AG09309 (cell line): ENCODE measurements at regions not wholly inside any gene's neighbourhood (a gene's known extent, or its start where the extent isn't known, plus 50 kb on each side); places are given as distances from the start of the nearest gene placed in this dataset.

Source experiments
- DNase-seq: peaks from one replicate; pipeline ENCODE4 v3.0.0-alpha.2; 2010; ENCODE audit warnings: low read depth
- H3K4me3 ChIP-seq: 2 replicates; pipeline ENCODE4 v1.5.1; 2011; ENCODE audit warnings: mild to moderate bottlenecking, low read depth, low read length, moderate library complexity; ENCODE audit not compliant: control insufficient read depth
- TF ChIP-seq, protein P1 (sequence below): IDR thresholded peaks from 2 replicates; pipeline ENCODE4 v1.5.1; 2011; ENCODE audit warnings: mild to moderate bottlenecking, low read depth, low read length, inconsistent platforms; ENCODE audit not compliant: insufficient read depth, control insufficient read depth; ENCODE audit errors: missing control alignments

DNA sequence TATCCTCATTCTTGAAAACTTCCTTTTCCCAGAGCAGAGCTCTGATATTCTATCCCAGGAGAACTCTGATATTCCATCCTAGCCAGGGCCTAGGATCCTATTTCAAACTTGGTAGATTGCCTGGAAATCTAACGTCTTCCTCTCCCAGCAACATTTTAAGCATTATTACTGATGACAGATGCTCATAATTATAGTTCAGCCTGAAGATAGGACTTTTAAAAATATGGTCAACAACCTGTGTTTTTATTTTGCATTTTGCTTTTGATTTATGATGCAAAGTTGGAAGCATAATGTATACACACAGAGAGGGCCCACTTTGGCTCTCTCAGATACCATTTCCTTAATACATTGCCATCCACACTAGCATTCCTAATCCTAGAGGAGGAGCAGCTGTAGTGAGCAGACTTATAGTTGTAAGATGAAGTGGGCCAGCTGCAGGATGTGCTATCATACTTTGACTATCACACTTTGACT, 457.4 kb upstream of the TPK1 start:
- H3K4me3 ChIP-seq, result no peak overlapping the region
- TF ChIP-seq, protein P1, sequence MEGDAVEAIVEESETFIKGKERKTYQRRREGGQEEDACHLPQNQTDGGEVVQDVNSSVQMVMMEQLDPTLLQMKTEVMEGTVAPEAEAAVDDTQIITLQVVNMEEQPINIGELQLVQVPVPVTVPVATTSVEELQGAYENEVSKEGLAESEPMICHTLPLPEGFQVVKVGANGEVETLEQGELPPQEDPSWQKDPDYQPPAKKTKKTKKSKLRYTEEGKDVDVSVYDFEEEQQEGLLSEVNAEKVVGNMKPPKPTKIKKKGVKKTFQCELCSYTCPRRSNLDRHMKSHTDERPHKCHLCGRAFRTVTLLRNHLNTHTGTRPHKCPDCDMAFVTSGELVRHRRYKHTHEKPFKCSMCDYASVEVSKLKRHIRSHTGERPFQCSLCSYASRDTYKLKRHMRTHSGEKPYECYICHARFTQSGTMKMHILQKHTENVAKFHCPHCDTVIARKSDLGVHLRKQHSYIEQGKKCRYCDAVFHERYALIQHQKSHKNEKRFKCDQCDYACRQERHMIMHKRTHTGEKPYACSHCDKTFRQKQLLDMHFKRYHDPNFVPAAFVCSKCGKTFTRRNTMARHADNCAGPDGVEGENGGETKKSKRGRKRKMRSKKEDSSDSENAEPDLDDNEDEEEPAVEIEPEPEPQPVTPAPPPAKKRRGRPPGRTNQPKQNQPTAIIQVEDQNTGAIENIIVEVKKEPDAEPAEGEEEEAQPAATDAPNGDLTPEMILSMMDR, result no peak
- DNase-seq, result no peak

DNA sequence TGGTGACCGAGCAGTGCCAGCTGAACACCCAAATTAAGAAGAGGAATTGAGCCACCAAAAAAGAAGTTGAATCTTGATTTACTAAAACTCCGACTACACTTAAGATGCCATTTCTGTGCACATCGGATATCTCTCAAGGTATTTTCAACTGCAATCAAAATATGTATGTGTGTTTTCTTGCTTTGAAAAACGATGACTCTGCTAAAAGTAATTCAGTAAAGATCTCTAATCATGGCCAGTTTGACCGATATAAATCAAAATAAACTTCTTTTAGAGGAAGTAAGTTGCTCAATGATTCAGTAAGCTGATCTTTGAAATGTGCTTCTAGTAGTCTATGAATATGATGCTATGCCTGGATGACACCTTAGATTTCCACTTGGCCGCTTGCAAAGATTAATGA, 453.5 kb upstream of the TPK1 start:
- TF ChIP-seq, protein P1, result no peak
- no peak for DNase-seq
- no peak overlapping the region for H3K4me3 ChIP-seq

DNA sequence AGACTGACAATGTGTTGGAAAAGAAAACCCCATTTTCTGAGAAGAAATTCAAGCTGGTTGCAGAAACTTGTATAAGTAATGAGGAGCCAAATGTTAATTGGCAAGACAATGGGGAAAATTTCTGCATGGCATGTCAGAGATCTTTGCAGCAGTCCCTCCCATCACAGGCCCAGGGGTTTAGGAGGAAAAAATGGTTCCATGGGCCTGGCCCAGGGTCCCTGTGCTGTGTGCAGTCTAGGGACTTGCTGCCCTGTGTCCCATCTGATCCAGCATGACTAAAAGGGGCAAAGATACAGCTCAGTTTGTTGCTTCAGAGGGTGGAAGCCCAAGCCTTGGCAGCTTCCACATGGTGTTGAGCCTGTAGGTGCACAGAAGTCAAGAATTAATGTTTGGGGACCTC, 440.3 kb upstream of the TPK1 start:
- H3K4me3 ChIP-seq, result no peak overlapping the region
- no peak for DNase-seq
- TF ChIP-seq, protein P1, result no peak

DNA sequence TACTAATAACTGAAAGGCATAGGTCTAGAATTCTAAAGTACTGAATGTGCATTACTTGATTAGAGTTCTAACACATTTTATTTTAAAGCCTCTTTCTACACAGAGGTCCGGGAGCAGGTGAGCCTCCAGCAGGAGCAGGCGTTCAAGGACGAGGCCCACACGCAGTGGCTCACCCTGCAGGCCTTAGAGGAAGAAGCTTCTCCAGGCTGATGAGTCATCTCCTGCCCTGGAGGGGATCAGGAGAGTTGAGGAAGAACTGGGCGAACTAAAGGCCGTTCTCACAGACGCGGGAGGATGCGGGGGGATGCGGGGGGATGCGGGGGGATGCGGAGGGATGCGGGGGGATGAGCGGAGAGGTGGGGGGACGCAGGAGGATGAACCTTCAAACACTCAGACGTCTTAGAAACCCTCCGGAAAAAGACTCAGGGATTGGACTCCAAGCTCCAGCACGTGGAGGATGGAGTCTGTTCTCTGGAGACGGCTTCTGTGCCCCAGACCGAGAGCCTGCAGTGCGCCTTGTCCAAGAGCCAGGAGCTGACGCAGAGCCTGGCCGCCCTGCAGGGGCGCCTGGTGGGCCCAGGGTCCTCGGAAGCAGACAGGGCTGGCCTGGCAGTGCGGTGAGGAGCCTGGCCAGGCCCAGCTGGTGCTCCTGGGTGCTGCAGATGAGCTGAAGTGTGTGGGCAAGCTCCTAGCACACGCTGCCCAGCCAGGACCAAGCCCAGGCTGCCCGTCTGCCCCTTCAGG, 433.7 kb upstream of the TPK1 start:
- TF ChIP-seq, protein P1, result no peak
- no peak overlapping the region for H3K4me3 ChIP-seq
- no peak for DNase-seq

DNA sequence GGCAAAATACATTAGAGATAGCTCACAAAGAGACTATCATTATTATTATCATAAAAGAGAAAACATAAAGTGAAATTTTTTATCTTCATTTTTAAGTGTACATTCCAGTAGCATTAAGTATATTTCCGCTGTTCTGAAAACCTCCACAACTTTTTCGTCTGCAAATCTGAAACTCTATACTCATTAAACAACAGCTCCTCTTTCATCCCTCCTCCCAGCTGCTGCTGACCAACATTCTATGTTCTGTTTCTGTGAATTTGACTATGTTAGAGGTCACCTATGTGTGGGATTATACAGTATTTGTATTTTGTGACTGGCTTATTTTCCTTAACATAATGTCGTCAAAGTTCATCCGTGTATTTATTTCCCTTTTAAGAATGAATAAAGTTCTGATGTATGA, 429.3 kb upstream of the TPK1 start:
- no peak overlapping the region for H3K4me3 ChIP-seq
- TF ChIP-seq, protein P1, result no peak
- no peak for DNase-seq

DNA sequence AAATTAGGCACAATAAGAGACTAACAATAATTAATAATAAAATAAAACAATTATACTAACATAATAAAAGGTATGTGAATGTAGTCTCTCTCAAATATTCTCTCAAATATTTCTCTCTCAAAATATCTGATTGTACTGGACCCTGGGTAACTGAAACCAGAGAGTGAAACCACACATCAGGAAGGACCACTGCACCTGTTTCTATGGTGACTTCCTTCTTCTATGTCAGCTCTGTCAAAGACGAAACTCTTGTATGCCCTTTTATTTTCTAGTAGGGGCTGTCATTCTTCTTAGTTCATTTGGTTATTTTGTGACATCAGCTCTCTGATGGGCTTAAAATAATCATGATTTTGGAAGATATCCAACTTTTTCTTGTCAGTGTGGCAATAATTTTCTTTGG, 428.0 kb upstream of the TPK1 start:
- TF ChIP-seq, protein P1, result no peak
- DNase-seq, result no peak
- no peak overlapping the region for H3K4me3 ChIP-seq

DNA sequence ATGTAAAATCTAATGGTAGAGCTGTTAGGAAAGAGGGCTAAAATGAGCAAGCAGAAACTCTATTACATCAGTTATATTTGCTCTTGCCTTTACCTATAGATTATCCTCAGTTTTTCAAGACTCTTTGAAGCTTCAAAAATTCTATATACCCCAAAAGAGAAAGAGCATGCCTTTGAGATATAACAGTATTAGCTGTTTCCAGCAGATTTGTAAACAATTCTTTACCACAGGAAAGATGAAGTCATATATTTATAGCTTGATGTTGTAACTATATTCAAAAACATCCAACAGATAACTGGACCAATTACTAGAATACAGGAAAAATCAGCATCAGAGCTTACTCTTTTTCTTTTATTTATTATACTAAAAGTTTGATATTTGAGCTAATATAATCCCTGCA, 416.2 kb upstream of the TPK1 start:
- TF ChIP-seq, protein P1, result no peak
- H3K4me3 ChIP-seq, result no peak overlapping the region
- DNase-seq, result no peak
